HepG2 (cell line): ENCODE measurements at regions not wholly inside any gene's neighbourhood (a gene's known extent, or its start where the extent isn't known, plus 50 kb on each side); places are given as distances from the start of the nearest gene placed in this dataset.

Experiments used
- ATAC-seq: fragments of 200-7000 bp; cut with Tn5 transposase; 3 replicates; pipeline ENCODE4 v1.9.1; 2020; ENCODE audit warnings: mild to moderate bottlenecking, moderate library complexity
- BruUV-seq: library from RNA; stranded (reverse); fragments of 400-500 nt; replicated peaks from 2 replicates; lab custom pipeline; 2021; lab: Mats Ljungman, UMichigan
- CTCF ChIA-PET: fragments of 300-600 bp; formaldehyde crosslinking; extraction: SDS; loops from one replicate; lab custom pipeline; 2021; ENCODE audit warnings: low total read pairs, inconsistent platforms, low intra/inter-chr PET ratio; lab: Yijun Ruan, JAX
- POLR2A ChIA-PET: fragments of 350-600 bp; sonication (Branson Sonifier 250); formaldehyde crosslinking; loops from one replicate; lab custom pipeline; 2020; ENCODE audit warnings: antibody characterized with exemption, inconsistent platforms; lab: Yijun Ruan, JAX
- DNase-seq: peaks from one replicate; pipeline ENCODE4 v3.0.0-alpha.2; 2015; ENCODE audit warnings: low spot score
- FAIRE-seq: peaks from 3 replicates; lab custom pipeline; 2011; peaks lifted over from hg19 to GRCh38; lab: Jason Lieb, UNC
- H2AFZ ChIP-seq: one replicate; pipeline ENCODE4 v1.6.1; 2011; ENCODE audit warnings: low read length, inconsistent platforms
- H3K27ac ChIP-seq: fragments of 300-600 bp; 3 replicates; pipeline ENCODE4 v1.8.0; 2011; ENCODE audit warnings: mixed run types, mild to moderate bottlenecking, mixed read lengths, low read length, inconsistent platforms; ENCODE audit not compliant: insufficient read depth; ENCODE audit errors: extremely low read length
- H3K27me3 ChIP-seq, 2 experiments: fragments of 200-600 bp in 1 of 2; 2 replicates in 1 of 2; 3 replicates in 1 of 2; pipeline versions ENCODE4 v1.6.0 to v1.8.0; 2011; ENCODE audit warnings: low read length in 2 of 2, mild to moderate bottlenecking in 2 of 2, moderate library complexity in 2 of 2, inconsistent platforms in 1 of 2; ENCODE audit not compliant: insufficient read depth in 2 of 2, control insufficient read depth in 1 of 2
- H3K36me3 ChIP-seq, 2 experiments: fragments of 200-600 bp in 1 of 2; replicated peaks in 1 of 2; 2 replicates in 1 of 2; 3 replicates in 1 of 2; pipeline versions ENCODE4 v1.5.1 to v1.8.0; 2011; ENCODE audit warnings: low read length in 2 of 2, inconsistent platforms in 1 of 2; ENCODE audit not compliant: insufficient read depth in 2 of 2, control insufficient read depth in 1 of 2
- H3K4me1 ChIP-seq: 2 replicates; pipeline ENCODE4 v1.5.1; 2012; ENCODE audit warnings: low read length, inconsistent platforms; ENCODE audit not compliant: insufficient read depth
- H3K4me2 ChIP-seq: 2 replicates; pipeline ENCODE4 v1.6.0; 2011; ENCODE audit warnings: low read depth, low read length, inconsistent platforms
- H3K4me3 ChIP-seq, 3 experiments: fragments of 200-600 bp in 1 of 3; sonication (generic), shearing (Covaris generic) in 1 of 3; replicated peaks in 1 of 3; 2 replicates each; pipeline ENCODE4 v1.5.1; 2011 to 2016; ENCODE audit warnings: low read length in 3 of 3, inconsistent platforms in 2 of 3, low read depth in 2 of 3, mild to moderate bottlenecking in 2 of 3, control low read depth in 1 of 3, mixed read lengths in 1 of 3; ENCODE audit not compliant: insufficient read depth in 1 of 3
- H3K79me2 ChIP-seq: one replicate; pipeline ENCODE4 v1.6.1; 2011; ENCODE audit warnings: low read length, inconsistent platforms; ENCODE audit not compliant: insufficient read depth
- H3K9ac ChIP-seq: 2 replicates; pipeline ENCODE4 v1.6.0; 2011; ENCODE audit warnings: mild to moderate bottlenecking, low read depth, low read length, inconsistent platforms; ENCODE audit not compliant: insufficient read depth
- H3K9me3 ChIP-seq: 2 replicates; pipeline ENCODE4 v1.5.1; 2012; ENCODE audit warnings: mild to moderate bottlenecking, low read length
- H4K20me1 ChIP-seq: 2 replicates; pipeline ENCODE4 v1.6.0; 2011; ENCODE audit warnings: inconsistent platforms, mild to moderate bottlenecking, low read length, moderate library complexity; ENCODE audit not compliant: insufficient read depth
- ARID5B ChIP-seq: IDR thresholded peaks from 2 replicates; pipeline ENCODE4 v1.4.0; 2020; ENCODE audit warnings: mild to moderate bottlenecking, missing genetic modification reagents
- GATAD2A ChIP-seq: IDR thresholded peaks from 2 replicates; pipeline ENCODE4 v1.6.1; 2016
- JUN ChIP-seq: sonication (generic); formaldehyde crosslinking; IDR thresholded peaks from 2 replicates; pipeline ENCODE4 v1.4.0; 2020; ENCODE audit warnings: mild to moderate bottlenecking, missing genetic modification reagents
- KAT2B ChIP-seq: fragments of 150-350 bp; IDR thresholded peaks from 2 replicates; pipeline ENCODE4 v1.6.1; 2014; ENCODE audit warnings: low read depth, low read length, borderline replicate concordance
- PHF20 ChIP-seq: sonication (generic); formaldehyde crosslinking; IDR thresholded peaks from 2 replicates; pipeline ENCODE4 v1.5.0; 2020; ENCODE audit warnings: mild to moderate bottlenecking, missing genetic modification reagents
- SRY ChIP-seq: sonication (generic); formaldehyde crosslinking; IDR thresholded peaks from 2 replicates; pipeline ENCODE4 v1.8.0; 2022; ENCODE audit warnings: mild to moderate bottlenecking, missing genetic modification reagents
- SUZ12 ChIP-seq: fragments of 150-350 bp; IDR thresholded peaks from 2 replicates; pipeline ENCODE4 v1.6.1; 2014; ENCODE audit warnings: low read depth, low read length
- ZNF234 ChIP-seq: sonication (generic); formaldehyde crosslinking; conservative IDR thresholded peaks from 2 replicates; pipeline ENCODE4 v1.5.1; 2020; ENCODE audit warnings: mild to moderate bottlenecking, missing genetic modification reagents
- ZNF530 ChIP-seq: sonication (generic); formaldehyde crosslinking; IDR thresholded peaks from 2 replicates; pipeline ENCODE4 v1.5.0; 2020; ENCODE audit warnings: low read depth, mild to moderate bottlenecking, missing genetic modification reagents
- WGBS: methylation state at CpG from one replicate; pipeline ENCODE4 v1.1.6; 2017; ENCODE audit warnings: low lambda C conversion rate; 5-methylcytosine and 5-hydroxymethylcytosine counted together
- in situ Hi-C: cut with HindIII; loops from 2 replicates; pipeline ENCODE4 v1.10.0; 2017; ENCODE audit warnings: low pct_unique_long_range_greater_than_20kb; ENCODE audit not compliant: extremely low pct_ligation_motif_present
- intact Hi-C: fragments of 100-400 bp; cut with micrococcal nuclease; formaldehyde crosslinking; loops from one replicate; pipeline ENCODE4 v1.10.0; 2022; ENCODE audit not compliant: unreplicated experiment
- TF ChIP-seq, protein P1 (sequence below): sonication (generic); formaldehyde crosslinking; IDR thresholded peaks from 2 replicates; pipeline ENCODE4 v1.5.0; 2020; ENCODE audit warnings: mild to moderate bottlenecking, missing genetic modification reagents, borderline replicate concordance

- in situ Hi-C loops: loop anchor here (25.0 kb wide), 2 partner anchors 534 to 1259 kb away; partner anchors contain the start of gene FSIP2
- BruUV-seq: no TSS peak
- POLR2A ChIA-PET: no interaction called here
- H3K9me3 ChIP-seq: no peaks in the 10 kb centered on the region
- no peaks in the 10 kb centered on the region for H3K79me2 ChIP-seq
- no peaks in the 10 kb centered on the region for H3K4me1 ChIP-seq
- H3K36me3 ChIP-seq: no peaks in the 10 kb centered on the region
- intact Hi-C loops: no loop called here
- H3K27ac ChIP-seq: no peak overlapping the region
- H2AFZ ChIP-seq: no peak overlapping the region
- H3K27me3 ChIP-seq: no peaks in the 10 kb centered on the region
- 3% methylated on average over 3 of the region's 3 CpGs for WGBS
- no peak overlapping the region for H3K4me3 ChIP-seq
- TF ChIP-seq ZNF234 (CRISPR knock-in tag): no peak
- TF ChIP-seq KAT2B: no peak
- no peak for TF ChIP-seq ZNF530 (CRISPR knock-in tag)
- TF ChIP-seq ARID5B: no peak
- no peak for TF ChIP-seq SRY (CRISPR knock-in tag)
- TF ChIP-seq JUN (CRISPR knock-in tag): no peak
- TF ChIP-seq, protein P1, sequence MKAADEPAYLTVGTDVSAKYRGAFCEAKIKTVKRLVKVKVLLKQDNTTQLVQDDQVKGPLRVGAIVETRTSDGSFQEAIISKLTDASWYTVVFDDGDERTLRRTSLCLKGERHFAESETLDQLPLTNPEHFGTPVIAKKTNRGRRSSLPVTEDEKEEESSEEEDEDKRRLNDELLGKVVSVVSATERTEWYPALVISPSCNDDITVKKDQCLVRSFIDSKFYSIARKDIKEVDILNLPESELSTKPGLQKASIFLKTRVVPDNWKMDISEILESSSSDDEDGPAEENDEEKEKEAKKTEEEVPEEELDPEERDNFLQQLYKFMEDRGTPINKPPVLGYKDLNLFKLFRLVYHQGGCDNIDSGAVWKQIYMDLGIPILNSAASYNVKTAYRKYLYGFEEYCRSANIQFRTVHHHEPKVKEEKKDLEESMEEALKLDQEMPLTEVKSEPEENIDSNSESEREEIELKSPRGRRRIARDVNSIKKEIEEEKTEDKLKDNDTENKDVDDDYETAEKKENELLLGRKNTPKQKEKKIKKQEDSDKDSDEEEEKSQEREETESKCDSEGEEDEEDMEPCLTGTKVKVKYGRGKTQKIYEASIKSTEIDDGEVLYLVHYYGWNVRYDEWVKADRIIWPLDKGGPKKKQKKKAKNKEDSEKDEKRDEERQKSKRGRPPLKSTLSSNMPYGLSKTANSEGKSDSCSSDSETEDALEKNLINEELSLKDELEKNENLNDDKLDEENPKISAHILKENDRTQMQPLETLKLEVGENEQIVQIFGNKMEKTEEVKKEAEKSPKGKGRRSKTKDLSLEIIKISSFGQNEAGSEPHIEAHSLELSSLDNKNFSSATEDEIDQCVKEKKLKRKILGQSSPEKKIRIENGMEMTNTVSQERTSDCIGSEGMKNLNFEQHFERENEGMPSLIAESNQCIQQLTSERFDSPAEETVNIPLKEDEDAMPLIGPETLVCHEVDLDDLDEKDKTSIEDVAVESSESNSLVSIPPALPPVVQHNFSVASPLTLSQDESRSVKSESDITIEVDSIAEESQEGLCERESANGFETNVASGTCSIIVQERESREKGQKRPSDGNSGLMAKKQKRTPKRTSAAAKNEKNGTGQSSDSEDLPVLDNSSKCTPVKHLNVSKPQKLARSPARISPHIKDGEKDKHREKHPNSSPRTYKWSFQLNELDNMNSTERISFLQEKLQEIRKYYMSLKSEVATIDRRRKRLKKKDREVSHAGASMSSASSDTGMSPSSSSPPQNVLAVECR (CRISPR knock-in tag): no peak
- no peak for TF ChIP-seq PHF20 (CRISPR knock-in tag)
- no peak for TF ChIP-seq GATAD2A (CRISPR knock-in tag)
- TF ChIP-seq SUZ12: no peak
- no peak overlapping the region for H3K9ac ChIP-seq
- no peaks in the 10 kb centered on the region for H4K20me1 ChIP-seq
- DNase-seq: no peak
- no peak overlapping the region for H3K4me2 ChIP-seq
- FAIRE-seq: no peak
- CTCF ChIA-PET: no interaction called here
- no peak for ATAC-seq
Measured at GRCh38 chr2:185202945-185203528, 535.6 kb upstream of the FSIP2 start.
